ENCODE measurements at regions not wholly inside any gene's neighbourhood (a gene's known extent, or its start where the extent isn't known, plus 50 kb on each side); places are given as distances from the start of the nearest gene placed in this dataset.

GRCh38 chr20:56957737-56958553 is 308.5 kb downstream of the BMP7 start:
- DNase-seq (ENCODE audit: low read depth in 3 of 3) = no peak

- DNase-seq (ENCODE audit: low read depth in 3 of 3) = no peak
Observed at GRCh38 chr20:56964901-56965300, 301.5 kb downstream of the BMP7 start.

GRCh38 chr20:56967916-56968315 is 298.5 kb downstream of the BMP7 start:
- DNase-seq (ENCODE audit: low read depth in 3 of 3) = no peak

- DNase-seq (ENCODE audit: low read depth in 3 of 3) = no peak
Observed at GRCh38 chr20:56968376-56969048, 297.9 kb downstream of the BMP7 start.

GRCh38 chr20:56974499-56975250 is 291.8 kb downstream of the BMP7 start:
- DNase-seq (ENCODE audit: low read depth in 3 of 3) = peak in 1 of 3 experiments; percentile 12

- DNase-seq (ENCODE audit: low read depth in 3 of 3) = no peak
Observed at GRCh38 chr20:56975838-56976237, 290.6 kb downstream of the BMP7 start.

- DNase-seq (ENCODE audit: low read depth in 3 of 3) = no peak
Observed at GRCh38 chr20:56976336-56976735, 290.1 kb downstream of the BMP7 start.

GRCh38 chr20:56978475-56978874 is 288.0 kb downstream of the BMP7 start:
- DNase-seq (ENCODE audit: low read depth in 3 of 3) = no peak

GRCh38 chr20:56979125-56979524 is 287.3 kb downstream of the BMP7 start:
- DNase-seq (ENCODE audit: low read depth in 3 of 3) = no peak

GRCh38 chr20:56981301-56981700 is 285.1 kb downstream of the BMP7 start:
- no peak for DNase-seq (ENCODE audit: low read depth in 3 of 3)

GRCh38 chr20:56983813-56984212 is 282.6 kb downstream of the BMP7 start:
- no peak for DNase-seq (ENCODE audit: low read depth in 3 of 3)

- DNase-seq (ENCODE audit: low read depth in 3 of 3) = no peak
Observed at GRCh38 chr20:56985066-56985685, 281.3 kb downstream of the BMP7 start.

- no peak for DNase-seq (ENCODE audit: low read depth in 3 of 3)
Observed at GRCh38 chr20:56986476-56986875, 280.0 kb downstream of the BMP7 start.

GRCh38 chr20:56986931-56987720 is 279.3 kb downstream of the BMP7 start:
- no peak for DNase-seq (ENCODE audit: low read depth in 3 of 3)

- no peak for DNase-seq (ENCODE audit: low read depth in 3 of 3)
Observed at GRCh38 chr20:56987986-56988385, 278.5 kb downstream of the BMP7 start.

GRCh38 chr20:56988446-56988845 is 278.0 kb downstream of the BMP7 start:
- DNase-seq (ENCODE audit: low read depth in 3 of 3) = no peak

GRCh38 chr20:56989516-56989915 is 276.9 kb downstream of the BMP7 start:
- no peak for DNase-seq (ENCODE audit: low read depth in 3 of 3)

- no peak for DNase-seq (ENCODE audit: low read depth in 3 of 3)
Observed at GRCh38 chr20:56993020-56993559, 273.4 kb downstream of the BMP7 start.

GRCh38 chr20:56994006-56994405 is 272.4 kb downstream of the BMP7 start:
- DNase-seq (ENCODE audit: low read depth in 3 of 3) = no peak

GRCh38 chr20:56995149-56995548 is 271.3 kb downstream of the BMP7 start:
- no peak for DNase-seq (ENCODE audit: low read depth in 3 of 3)

- DNase-seq (ENCODE audit: low read depth in 3 of 3) = peak in 1 of 3 experiments; percentile 11
Observed at GRCh38 chr20:56995635-56996075, 270.8 kb downstream of the BMP7 start.
